GM10248 (cell line): ENCODE measurements at regions not wholly inside any gene's neighbourhood (a gene's known extent, or its start where the extent isn't known, plus 50 kb on each side); places are given as distances from the start of the nearest gene placed in this dataset.

Experiments used
- CTCF ChIA-PET: fragments of 300-600 bp; sonication (Branson Sonifier 250); formaldehyde crosslinking; extraction: SDS; loops from one replicate; lab custom pipeline; 2021; ENCODE audit warnings: antibody characterized with exemption; lab: Yijun Ruan, JAX
- POLR2A ChIA-PET: fragments of 350-650 bp; sonication (Branson Sonifier 250); formaldehyde crosslinking; extraction: SDS; loops from one replicate; lab custom pipeline; 2020; ENCODE audit warnings: antibody characterized with exemption; lab: Yijun Ruan, JAX
- DNase-seq: peaks from one replicate; pipeline ENCODE4 v3.0.0; 2012; ENCODE audit errors: extremely low spot score
- TF ChIP-seq, protein P1 (sequence below): IDR thresholded peaks from 2 replicates; pipeline ENCODE4 v1.5.1; 2012; ENCODE audit warnings: mild to moderate bottlenecking, low read depth; ENCODE audit errors: extremely low read depth, missing control alignments, control extremely low read depth

GRCh38 chr14:95380350-95381042 lies 60.8 kb upstream of the CLMN start:
- POLR2A ChIA-PET = no interaction called here
- DNase-seq = no peak
- TF ChIP-seq, protein P1, sequence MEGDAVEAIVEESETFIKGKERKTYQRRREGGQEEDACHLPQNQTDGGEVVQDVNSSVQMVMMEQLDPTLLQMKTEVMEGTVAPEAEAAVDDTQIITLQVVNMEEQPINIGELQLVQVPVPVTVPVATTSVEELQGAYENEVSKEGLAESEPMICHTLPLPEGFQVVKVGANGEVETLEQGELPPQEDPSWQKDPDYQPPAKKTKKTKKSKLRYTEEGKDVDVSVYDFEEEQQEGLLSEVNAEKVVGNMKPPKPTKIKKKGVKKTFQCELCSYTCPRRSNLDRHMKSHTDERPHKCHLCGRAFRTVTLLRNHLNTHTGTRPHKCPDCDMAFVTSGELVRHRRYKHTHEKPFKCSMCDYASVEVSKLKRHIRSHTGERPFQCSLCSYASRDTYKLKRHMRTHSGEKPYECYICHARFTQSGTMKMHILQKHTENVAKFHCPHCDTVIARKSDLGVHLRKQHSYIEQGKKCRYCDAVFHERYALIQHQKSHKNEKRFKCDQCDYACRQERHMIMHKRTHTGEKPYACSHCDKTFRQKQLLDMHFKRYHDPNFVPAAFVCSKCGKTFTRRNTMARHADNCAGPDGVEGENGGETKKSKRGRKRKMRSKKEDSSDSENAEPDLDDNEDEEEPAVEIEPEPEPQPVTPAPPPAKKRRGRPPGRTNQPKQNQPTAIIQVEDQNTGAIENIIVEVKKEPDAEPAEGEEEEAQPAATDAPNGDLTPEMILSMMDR = no peak
- CTCF ChIA-PET = interaction anchor here (1.6 to 2.5 kb wide), 3 partner anchors 7 to 19 kb away, joined by 3 to 7 read pairs (median 6); no protein-coding TSS in a partner anchor

GRCh38 chr14:95379634-95380033 lies 59.9 kb upstream of the CLMN start:
- no peak for DNase-seq
- ChIA-PET POLR2A (no interaction called here), CTCF (interaction anchor here (2.2 to 2.5 kb wide), 2 partner anchors 9 to 18 kb away, joined by 6 to 7 read pairs; no protein-coding TSS in a partner anchor)
- TF ChIP-seq, protein P1 = no peak

- DNase-seq = no peak
- ChIA-PET POLR2A (no interaction called here), CTCF (no interaction called here)
- TF ChIP-seq, protein P1 = no peak
Measured at GRCh38 chr14:95375539-95376109, 55.9 kb upstream of the CLMN start.

DNA sequence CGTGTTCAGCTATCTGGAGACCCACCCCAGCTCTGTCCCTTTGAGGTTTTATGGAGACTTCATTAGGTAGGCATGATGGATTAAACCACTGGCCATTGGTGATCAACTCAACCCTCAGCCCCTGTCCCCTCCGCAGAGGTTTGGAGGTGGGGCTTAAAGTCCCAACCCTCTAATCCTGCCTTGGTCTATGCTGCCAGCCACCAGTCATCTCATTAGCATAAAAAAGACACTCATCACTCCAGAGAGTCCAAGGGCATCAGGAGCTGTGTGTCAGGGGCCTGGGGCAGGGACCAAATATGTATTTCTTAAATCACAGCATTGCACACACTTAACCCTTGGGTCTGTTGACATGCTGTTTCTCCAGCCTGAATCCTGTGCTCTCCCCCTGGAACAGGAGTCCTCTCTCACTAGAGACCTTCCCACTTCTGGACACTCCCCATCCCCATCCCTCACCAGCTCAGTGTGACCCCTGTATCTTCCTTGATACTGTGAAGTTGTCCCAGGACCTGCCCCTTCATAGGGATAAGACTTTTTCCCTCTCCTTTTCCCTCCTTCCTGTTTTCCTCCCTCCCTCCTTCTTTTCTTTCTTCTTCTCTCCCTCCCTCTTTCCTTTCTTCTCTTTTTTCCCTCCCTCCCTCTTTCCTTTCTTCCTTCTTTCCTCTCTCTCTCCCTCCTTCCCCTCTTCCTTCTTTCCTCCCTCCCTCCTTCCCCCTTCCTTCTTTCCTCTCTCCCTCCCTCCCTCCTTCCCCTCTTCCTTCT lies 54.7 kb upstream of the CLMN start:
- POLR2A ChIA-PET = no interaction called here
- DNase-seq = no peak
- TF ChIP-seq, protein P1 = no peak
- CTCF ChIA-PET = interaction anchor here (3.4 kb wide), 1 partner anchor 13 kb away, joined by 16 read pairs; no protein-coding TSS in a partner anchor

DNA sequence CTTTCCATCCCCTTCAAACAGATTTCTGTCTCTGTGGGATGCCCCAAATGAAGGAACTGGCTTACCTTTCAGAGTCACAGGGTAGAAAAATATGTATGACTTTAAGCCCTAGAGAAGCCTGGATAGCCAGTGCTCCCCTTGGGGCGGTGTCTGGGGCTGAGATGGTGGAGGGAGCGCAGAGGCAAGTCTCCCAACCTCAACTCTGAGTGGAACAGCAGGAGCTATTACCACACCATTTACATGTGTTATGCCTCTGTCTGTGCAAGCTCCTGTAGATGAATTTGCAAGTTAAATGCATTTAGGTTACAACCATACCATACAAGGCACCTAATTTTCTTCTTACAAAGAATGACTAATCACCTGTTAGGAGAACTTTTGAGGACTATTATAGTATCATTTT lies 50.4 kb upstream of the CLMN start:
- TF ChIP-seq, protein P1 = no peak
- ChIA-PET POLR2A (no interaction called here), CTCF (no interaction called here)
- DNase-seq = no peak
